Astrocyte of the spinal cord (primary cell): ENCODE measurements at regions not wholly inside any gene's neighbourhood (a gene's known extent, or its start where the extent isn't known, plus 50 kb on each side); places are given as distances from the start of the nearest gene placed in this dataset.
"Not testable (repeated sequence)": the region's sequence is repeated elsewhere in the genome, so short reads cannot be mapped to it uniquely, and the experiment has no call there.

Experiments
- DNase-seq: peaks from one replicate; pipeline ENCODE4 v3.0.0; 2011; ENCODE audit warnings: low read depth, low spot score
- H3K4me3 ChIP-seq: 2 replicates; pipeline ENCODE4 v1.5.1; 2011; ENCODE audit warnings: low read depth, mild to moderate bottlenecking, low read length, moderate library complexity
- in situ Hi-C: cut with HindIII; loops from 2 replicates; pipeline ENCODE4 v1.10.0; 2017; ENCODE audit warnings: low sequenced_read_pairs
- TF ChIP-seq, protein P1 (sequence below): IDR thresholded peaks from 2 replicates; pipeline ENCODE4 v1.5.1; 2012; ENCODE audit warnings: low read depth, mild to moderate bottlenecking, low read length, inconsistent platforms

DNA sequence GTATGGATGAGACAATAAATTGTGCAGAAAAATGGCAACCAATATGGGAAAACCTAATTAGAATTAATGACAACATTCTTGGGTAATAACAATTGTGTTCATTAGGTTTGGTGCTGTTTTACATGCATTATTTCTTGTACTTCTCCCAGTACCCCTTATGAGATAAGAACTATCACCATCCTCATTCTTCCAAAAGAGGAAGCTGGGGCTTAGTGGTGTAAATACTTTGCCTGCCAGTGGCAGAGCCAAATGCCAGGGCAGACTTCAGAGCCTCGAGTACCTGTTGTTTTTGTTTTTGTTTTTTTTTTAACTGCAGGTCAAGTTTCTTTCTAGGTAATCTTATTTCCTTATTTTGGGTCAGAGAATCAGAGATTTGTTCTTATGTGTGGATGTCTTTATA lies 206.4 kb downstream of the RHOU start:
- in situ Hi-C loops: no loop called here
- DNase-seq: no peak
- TF ChIP-seq, protein P1, sequence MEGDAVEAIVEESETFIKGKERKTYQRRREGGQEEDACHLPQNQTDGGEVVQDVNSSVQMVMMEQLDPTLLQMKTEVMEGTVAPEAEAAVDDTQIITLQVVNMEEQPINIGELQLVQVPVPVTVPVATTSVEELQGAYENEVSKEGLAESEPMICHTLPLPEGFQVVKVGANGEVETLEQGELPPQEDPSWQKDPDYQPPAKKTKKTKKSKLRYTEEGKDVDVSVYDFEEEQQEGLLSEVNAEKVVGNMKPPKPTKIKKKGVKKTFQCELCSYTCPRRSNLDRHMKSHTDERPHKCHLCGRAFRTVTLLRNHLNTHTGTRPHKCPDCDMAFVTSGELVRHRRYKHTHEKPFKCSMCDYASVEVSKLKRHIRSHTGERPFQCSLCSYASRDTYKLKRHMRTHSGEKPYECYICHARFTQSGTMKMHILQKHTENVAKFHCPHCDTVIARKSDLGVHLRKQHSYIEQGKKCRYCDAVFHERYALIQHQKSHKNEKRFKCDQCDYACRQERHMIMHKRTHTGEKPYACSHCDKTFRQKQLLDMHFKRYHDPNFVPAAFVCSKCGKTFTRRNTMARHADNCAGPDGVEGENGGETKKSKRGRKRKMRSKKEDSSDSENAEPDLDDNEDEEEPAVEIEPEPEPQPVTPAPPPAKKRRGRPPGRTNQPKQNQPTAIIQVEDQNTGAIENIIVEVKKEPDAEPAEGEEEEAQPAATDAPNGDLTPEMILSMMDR: no peak
- no peak overlapping the region for H3K4me3 ChIP-seq

GRCh38 chr1:228943436-228943835 lies 208.2 kb downstream of the RHOU start:
- in situ Hi-C loops: no loop called here
- TF ChIP-seq, protein P1: no peak
- no peak overlapping the region for H3K4me3 ChIP-seq
- no peak for DNase-seq

DNA sequence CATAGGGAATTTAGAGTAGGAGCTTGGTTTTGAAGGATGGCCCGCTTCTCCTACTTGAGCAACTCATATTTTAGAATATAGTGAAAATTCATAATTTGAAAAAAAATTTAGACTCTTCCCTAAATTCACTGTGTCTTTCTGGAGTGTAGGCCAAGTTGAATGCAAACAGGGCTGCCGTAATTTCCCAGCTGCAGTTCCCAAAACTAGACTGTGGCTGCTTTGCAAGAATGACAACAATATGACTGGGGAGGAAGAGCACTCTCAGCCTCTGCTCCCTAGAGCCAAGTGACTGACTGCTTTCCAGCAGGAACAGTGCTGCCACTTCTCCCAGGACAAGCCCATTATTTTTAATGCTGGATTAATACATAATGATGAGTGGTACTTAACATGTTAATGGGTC lies 209.0 kb downstream of the RHOU start:
- no peak for DNase-seq
- TF ChIP-seq, protein P1: no peak
- H3K4me3 ChIP-seq: no peak overlapping the region
- in situ Hi-C loops: no loop called here

- TF ChIP-seq, protein P1: no peak
- in situ Hi-C loops: no loop called here
- no peak overlapping the region for H3K4me3 ChIP-seq
- no peak for DNase-seq
Observed at GRCh38 chr1:228944935-228945371, 209.7 kb downstream of the RHOU start.

DNA sequence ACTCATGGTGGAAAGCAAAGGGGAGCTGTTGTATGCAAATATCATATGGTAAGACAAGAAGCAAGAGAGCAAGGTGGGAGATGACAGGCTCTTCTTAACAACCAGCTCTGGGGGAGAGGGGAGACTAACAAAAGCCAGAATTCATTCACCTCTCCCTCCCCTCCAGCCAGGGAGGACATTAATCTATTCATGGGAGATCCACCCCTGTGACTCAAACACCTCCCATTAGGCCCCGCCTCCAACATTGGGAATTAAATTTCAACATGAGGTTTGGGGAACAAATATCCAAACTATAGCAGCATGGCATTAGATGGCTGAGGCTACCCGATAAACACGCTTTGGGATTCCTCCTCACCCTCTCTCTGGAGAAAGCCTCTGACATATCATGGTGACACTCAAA lies 210.6 kb downstream of the RHOU start:
- in situ Hi-C loops: no loop called here

GRCh38 chr1:228949617-228950016 lies 214.3 kb downstream of the RHOU start:
- in situ Hi-C loops, H3K4me3 ChIP-seq, DNase-seq: not testable (repeated sequence)

More for the DNA sequence above, 210.6 kb downstream of the RHOU start:
- TF ChIP-seq, protein P1: no peak
- no peak for DNase-seq
- H3K4me3 ChIP-seq: no peak overlapping the region

- H3K4me3 ChIP-seq: no peak overlapping the region
- in situ Hi-C loops: no loop called here
- no peak for DNase-seq
- TF ChIP-seq, protein P1: no peak
Observed at GRCh38 chr1:228953207-228953606, 217.9 kb downstream of the RHOU start.

- H3K4me3 ChIP-seq, in situ Hi-C loops, DNase-seq: not testable (repeated sequence)
Observed at GRCh38 chr1:228953808-228954207, 218.5 kb downstream of the RHOU start.
